CD4-positive, alpha-beta T cell treated with Interleukin-1 beta for 1 hour (primary cell): ENCODE measurements at regions not wholly inside any gene's neighbourhood (a gene's known extent, or its start where the extent isn't known, plus 50 kb on each side); places are given as distances from the start of the nearest gene placed in this dataset.
"Not testable (repeated sequence)": the region's sequence is repeated elsewhere in the genome, so short reads cannot be mapped to it uniquely, and the experiment has no call there.

ENCODE experiments used
- DNase-seq, 2 donors: peaks; one replicate each; pipeline ENCODE4 v3.0.0-alpha.2; 2020 to 2022

DNA sequence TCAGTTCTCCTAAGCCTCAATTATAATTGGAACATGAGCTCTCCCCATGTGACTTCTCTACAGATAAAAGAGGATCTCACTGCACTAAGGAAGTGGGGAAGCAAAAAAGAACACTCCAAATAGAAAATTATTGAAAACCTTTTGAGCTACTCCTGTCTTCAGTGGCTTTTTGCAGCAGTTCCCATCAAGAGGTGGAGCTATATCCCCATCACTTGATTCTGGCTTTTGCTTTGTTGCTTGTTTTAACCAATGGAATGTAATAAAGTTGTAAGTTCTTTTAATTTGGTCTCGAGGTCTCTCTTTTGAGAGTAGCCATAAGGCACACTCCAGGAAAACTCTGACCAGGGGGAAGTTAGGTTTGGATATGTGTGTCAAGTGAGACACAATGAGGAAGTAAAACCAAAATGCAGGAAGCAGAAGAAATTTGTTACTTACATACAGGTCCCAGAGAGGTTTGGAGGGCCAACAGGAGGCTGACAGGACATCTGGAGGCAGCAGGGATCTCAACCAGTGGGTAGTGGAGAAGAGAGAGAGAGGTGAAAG, 569.4 kb downstream of the HTR7 start:
- no peak for DNase-seq

GRCh38 chr10:90289037-90289436, 568.8 kb downstream of the HTR7 start:
- DNase-seq: no peak

GRCh38 chr10:90293616-90294015, 564.2 kb downstream of the HTR7 start:
- DNase-seq: no peak

DNA sequence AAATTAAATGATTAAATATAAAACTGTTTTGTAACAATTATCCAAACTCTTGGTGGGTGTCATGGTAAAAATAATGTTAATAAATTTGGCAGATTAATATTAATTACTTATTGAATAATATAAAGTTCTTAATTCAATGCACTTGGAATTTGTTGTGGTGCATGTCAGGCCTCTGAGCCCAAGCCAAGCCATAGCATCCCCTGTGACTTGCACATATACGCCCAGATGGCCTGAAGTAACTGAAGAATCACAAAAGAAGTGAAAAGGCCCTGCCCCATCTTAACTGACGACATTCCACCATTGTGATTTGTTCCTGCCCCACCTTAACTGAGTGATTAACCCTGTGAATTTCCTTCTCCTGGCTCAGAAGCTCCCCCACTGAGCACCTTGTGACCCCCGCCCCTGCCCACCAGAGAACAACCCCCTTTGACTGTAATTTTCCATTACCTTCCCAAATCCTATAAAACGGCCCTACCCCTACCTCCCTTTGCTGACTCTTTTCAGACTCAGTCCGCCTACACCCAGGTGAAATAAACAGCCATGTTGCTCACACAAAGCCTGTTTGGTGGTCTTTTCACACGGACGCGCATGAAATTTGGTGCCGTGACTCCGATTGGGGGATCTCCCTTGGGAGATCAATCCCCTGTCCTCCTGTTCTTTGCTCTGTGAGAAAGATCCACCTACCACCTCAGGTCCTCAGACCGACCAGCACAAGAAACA, 562.9 kb downstream of the HTR7 start:
- DNase-seq: not testable (repeated sequence)

- not testable (repeated sequence) for DNase-seq
Observed at GRCh38 chr10:90302031-90302430, 555.8 kb downstream of the HTR7 start.

- no peak for DNase-seq
Observed at GRCh38 chr10:90302758-90303481, 554.9 kb downstream of the HTR7 start.

- DNase-seq: no peak
Observed at GRCh38 chr10:90304533-90304932, 553.3 kb downstream of the HTR7 start.

DNA sequence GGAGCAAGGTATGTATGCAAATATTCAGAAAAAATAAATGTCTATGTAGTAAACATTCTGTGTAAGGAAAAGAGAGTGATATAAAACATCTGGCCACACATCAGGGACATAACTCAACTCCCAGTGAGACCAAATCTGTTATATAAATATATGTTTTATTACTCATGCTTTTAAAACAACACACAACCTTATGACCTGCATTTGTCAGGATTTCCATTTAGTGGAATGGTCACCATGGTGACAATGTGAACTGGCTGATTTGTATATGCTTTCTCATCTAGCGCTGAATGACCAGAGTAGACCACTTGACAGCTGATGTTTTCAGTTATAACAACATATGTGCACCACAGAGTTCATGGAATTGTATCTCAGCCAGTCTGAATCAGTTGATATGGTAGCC, 551.7 kb downstream of the HTR7 start:
- DNase-seq: no peak

DNA sequence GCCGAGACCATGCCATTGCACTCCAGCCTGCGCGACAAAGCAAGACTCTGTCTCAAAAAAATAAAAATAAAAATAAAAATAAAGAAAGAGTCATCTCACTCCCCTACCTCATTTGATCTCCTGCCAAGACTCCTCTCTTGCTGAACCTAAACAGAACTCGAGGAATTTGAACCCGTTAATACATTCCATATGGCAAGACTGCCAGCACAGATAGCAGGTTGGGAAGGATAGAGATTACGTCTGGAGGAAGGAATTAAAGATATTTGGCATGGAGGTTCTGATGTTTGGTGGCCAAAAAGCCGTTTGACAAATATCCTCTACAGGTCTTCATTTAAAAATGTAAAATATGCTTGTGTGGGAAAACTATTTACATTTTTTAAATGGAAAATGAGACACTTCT, 549.6 kb downstream of the HTR7 start:
- DNase-seq: no peak

- DNase-seq: no peak
Observed at GRCh38 chr10:90313576-90314325, 544.1 kb downstream of the HTR7 start.

- DNase-seq: no peak
Observed at GRCh38 chr10:90314718-90315117, 543.1 kb downstream of the HTR7 start.

DNA sequence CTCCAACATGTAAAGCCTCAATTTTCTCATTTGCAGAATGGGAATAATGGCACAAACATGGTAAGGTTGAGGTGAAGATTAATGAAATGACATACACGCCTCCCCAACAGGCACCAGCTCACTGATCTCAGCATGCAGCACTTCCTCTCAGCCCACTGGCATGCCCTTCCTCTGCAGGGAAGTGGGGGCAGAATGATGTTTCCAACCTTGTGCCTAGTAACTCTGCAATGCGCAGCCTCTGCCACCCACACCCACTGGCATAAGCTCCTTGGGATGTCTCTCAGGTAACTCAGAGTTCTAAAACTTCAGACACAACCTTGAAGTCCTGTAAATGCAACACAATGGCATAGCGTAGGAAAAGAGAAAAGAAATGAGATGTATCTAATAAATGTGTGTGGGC, 540.7 kb downstream of the HTR7 start:
- no peak for DNase-seq

DNA sequence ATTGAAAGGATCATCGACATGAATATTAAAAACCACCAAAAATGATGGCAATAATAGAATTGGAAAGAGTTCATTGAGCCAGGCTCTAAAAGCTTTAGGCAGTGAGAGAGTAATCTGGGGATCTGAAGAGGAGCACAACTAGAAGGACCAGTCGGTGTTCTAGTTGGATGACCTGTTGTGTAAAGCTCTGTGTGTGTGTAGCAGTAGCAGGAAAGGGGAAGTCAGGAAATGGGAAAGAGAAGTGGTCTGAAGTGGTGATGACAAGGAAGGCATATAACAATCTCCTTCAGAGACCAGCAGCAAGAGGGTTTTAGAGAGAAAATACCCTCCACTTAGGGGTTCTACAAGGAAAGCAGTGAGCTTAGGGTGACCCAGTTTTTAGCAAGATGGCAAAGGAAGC, 539.2 kb downstream of the HTR7 start:
- no peak for DNase-seq

GRCh38 chr10:90319188-90319914, 538.5 kb downstream of the HTR7 start:
- no peak for DNase-seq

DNA sequence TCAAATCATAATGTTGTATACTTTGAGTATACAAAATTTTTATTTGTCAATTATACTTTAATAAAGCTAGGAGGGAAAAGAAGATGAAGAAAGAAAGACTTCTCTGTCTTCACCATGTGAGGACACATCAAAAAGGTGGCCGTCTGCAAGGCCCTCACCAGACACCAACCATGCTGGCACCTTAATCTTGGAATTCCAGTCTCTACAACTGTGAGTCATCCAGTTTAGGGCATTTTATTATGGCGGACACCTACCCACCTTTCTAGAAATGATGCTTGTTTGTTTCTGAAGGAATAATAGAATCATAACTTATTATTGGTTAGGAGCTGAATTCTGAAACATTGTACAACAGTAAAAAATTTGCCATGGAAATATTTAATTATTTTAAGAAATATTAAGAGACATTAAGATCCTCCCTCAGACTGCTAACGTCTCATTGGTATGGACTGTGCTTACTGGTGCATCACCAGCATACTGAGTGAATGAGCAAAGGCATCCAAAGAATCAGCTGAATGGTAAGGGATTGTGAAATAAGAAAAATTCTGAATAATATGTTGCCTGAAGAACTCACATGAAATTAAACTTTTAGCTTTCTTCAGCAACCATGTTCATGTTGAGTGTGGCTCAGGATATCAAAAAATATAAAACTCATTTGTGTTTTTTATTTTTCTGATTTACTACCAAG, 536.6 kb downstream of the HTR7 start:
- no peak for DNase-seq

GRCh38 chr10:90326498-90327267, 531.2 kb downstream of the HTR7 start:
- no peak for DNase-seq

- no peak for DNase-seq
Observed at GRCh38 chr10:90327611-90328010, 530.2 kb downstream of the HTR7 start.

DNA sequence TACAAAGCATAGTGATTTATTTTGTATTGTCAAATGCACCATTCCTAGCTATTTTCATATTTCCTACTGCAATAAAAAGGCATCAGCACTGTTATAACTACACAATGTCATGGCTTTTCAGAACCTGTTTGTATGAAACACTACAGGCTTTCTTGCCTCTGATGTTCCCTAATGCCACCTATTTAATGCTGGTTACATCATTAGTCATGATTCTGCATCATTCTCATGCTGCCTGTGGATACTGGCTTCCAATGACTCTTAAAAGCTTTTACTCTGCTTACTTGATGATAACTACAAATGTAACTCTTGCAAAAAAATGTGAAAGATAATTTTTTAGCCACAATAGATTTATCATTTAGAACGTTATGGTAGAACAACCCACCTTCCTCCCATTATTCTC, 529.4 kb downstream of the HTR7 start:
- no peak for DNase-seq

- no peak for DNase-seq
Observed at GRCh38 chr10:90328896-90329295, 528.9 kb downstream of the HTR7 start.

DNA sequence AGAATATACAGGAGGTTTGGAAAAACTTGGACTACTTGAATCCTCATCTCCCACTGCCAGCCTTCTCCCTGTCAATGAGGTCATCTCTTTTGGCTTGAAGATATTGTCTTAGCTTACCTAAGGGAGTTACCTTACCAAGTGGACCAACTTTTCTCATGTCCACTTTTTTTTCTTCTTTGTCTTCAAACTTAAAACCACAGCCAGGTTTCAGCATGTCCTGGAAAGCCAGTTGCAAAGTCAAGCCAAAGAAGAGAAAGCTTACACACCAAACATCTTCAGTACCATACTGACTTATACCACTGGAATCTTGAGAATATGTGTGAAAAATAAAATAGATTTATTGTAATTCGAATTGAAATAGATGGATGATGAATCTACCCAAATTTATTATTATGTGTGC, 520.5 kb downstream of the HTR7 start:
- DNase-seq: no peak

DNA sequence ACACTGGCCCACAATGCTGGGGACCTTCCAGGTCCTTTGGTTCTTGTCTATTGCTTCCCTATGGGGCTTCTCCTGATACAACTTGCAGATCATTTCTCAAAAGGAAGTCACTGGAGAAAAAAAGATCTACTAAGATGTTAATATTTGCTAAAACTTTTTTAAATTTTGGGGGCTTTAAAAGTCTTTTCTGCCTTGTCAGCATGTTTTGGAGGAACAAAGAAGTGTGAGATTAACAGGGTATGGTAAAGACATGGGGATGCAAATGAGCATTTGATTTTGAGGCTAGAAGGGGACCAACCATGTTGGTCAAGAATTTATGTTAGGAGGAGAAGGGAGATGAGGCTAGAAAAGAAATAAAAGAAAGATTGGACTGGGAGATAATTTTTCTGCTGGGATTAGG, 515.4 kb downstream of the HTR7 start:
- DNase-seq: no peak

DNA sequence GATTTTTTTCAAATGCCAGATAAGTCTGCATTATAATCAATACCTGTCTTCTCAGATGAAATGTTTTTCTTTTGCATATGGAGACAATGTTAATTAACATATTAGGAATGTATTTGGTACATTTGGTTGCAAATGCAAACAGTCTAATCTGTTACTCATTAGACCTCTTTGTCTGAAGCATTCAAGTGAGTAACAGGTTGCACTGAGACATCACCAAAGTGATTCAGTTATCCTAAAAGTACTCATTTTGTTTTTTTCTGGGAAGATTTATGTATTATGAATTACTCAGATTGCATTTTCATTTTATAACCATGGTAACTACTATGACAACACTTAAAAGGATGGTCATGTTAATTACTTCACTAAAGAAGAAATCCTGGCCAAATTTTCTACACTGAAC, 513.6 kb downstream of the HTR7 start:
- no peak for DNase-seq
